Motor neuron (in vitro differentiated cells): ENCODE measurements at regions not wholly inside any gene's neighbourhood (a gene's known extent, or its start where the extent isn't known, plus 50 kb on each side); places are given as distances from the start of the nearest gene placed in this dataset.

Source experiments
- ATAC-seq, 8 experiments: fragments of 200-7000 bp; cut with Tn5 transposase; replicated peaks in 6 of 8; 2 replicates each; pipeline ENCODE4 v1.8.0; 2021; ENCODE audit warnings: mild to moderate bottlenecking in 8 of 8, moderate library complexity in 8 of 8
- H3K27ac ChIP-seq, 2 donors: fragments of 250-450 bp; sonication (Bioruptor Pico); 2 replicates each; pipeline ENCODE4 v1.9.0; 2021; ENCODE audit warnings: antibody characterized with exemption in 2 of 2, mild to moderate bottlenecking in 2 of 2, moderate library complexity in 1 of 2
- H3K4me1 ChIP-seq, 2 donors: fragments of 250-450 bp; sonication (Bioruptor Pico); replicated peaks in 1 of 2; 2 replicates each; pipeline ENCODE4 v1.6.1; 2021; ENCODE audit warnings: antibody characterized with exemption in 2 of 2, mild to moderate bottlenecking in 2 of 2, moderate library complexity in 1 of 2
- H3K4me3 ChIP-seq, 5 donors: fragments of 250-450 bp; sonication (Bioruptor Pico); 2 replicates each; pipeline ENCODE4 v1.9.0; 2021; ENCODE audit warnings: antibody characterized with exemption in 5 of 5, mild to moderate bottlenecking in 5 of 5, moderate library complexity in 4 of 5
- WGBS, 10 experiments: fragments of 450-650 bp; shearing (Covaris generic); methylation state at CpG; one replicate each; pipeline ENCODE4 v1.0.0; 2022; 5-methylcytosine and 5-hydroxymethylcytosine counted together
- in situ Hi-C, 9 experiments: fragments of 400-800 bp; cut with MboI; loops; one replicate each; pipeline ENCODE4 v1.15.0; 2021; ENCODE audit warnings: low sequenced_read_pairs in 9 of 9, low pct_unique_long_range_greater_than_20kb in 2 of 9; ENCODE audit not compliant: unreplicated experiment in 9 of 9

- 6 to 100% (median 87%) methylated on average over 1 to 2 of the region's 2 CpGs for WGBS, 10 experiments
- Histone ChIP-seq H3K4me1 (no peaks in the 10 kb centered on the region), H3K4me3 (no peak overlapping the region), H3K27ac (no peak overlapping the region)
- in situ Hi-C loops = loop anchor here in 3 of 9 experiments (10.0 to 25.0 kb wide), 3 partner anchors 241 to 341 kb away; partner anchors contain the start of gene CABLES1 (in 3 of the 3)
- ATAC-seq = peak in 2 of 8 experiments; percentile 64 to 66
Observed at GRCh38 chr18:23378302-23378686, 74.8 kb upstream of the RIOK3 start.

- H3K4me1 ChIP-seq = no peaks in the 10 kb centered on the region
- H3K4me3 ChIP-seq = no peak overlapping the region
- WGBS, 10 experiments = 80 to 100% (median 94%) methylated on average over 1 to 11 of the region's 11 CpGs
- no peak for ATAC-seq
- no peak overlapping the region for H3K27ac ChIP-seq
- in situ Hi-C loops = loop anchor here in 4 of 9 experiments (10.0 to 25.0 kb wide), 3 partner anchors 243 to 343 kb away; partner anchors contain the start of gene CABLES1 (in 3 of the 4)
Observed at GRCh38 chr18:23380001-23380550, 73.0 kb upstream of the RIOK3 start.

DNA sequence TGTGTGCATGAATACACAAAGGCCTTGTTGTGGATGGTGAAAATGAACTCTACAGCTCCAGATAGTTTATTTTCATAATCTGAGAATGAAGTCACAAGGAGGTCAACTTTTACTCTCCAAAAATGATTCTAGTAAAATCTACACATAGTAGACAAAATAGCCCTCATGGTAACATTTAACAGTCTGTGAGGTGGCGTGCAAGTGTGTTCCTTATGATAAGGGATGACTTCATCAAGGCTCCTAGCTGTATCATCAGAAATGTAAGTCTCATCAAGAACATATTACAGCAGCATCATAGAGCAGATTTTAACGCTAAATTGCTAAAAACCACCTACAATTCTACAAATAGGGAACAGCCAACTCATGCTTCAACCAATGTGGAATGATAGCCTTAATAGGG is 72.3 kb upstream of the RIOK3 start:
- in situ Hi-C loops = loop anchor here in 4 of 9 experiments (10.0 to 25.0 kb wide), 3 partner anchors 244 to 344 kb away; partner anchors contain the start of gene CABLES1 (in 3 of the 4)
- WGBS, 10 experiments = 64 to 100% (median 100%) methylated on average over 1 to 2 of the region's 2 CpGs; no CpG with 5 or more reads in 3 of the 10 experiments
- Histone ChIP-seq H3K27ac (no peak overlapping the region), H3K4me3 (no peak overlapping the region), H3K4me1 (no peaks in the 10 kb centered on the region)
- peak in 1 of 8 experiments; percentile 59 for ATAC-seq

- in situ Hi-C loops = loop anchor here in 4 of 9 experiments (10.0 to 25.0 kb wide), 3 partner anchors 246 to 346 kb away; partner anchors contain the start of gene CABLES1 (in 3 of the 4)
- no peak overlapping the region for H3K4me3 ChIP-seq
- 40 to 100% (median 96%) methylated on average over 1 to 4 of the region's 7 CpGs; no CpG with 5 or more reads in 5 of the 10 experiments for WGBS, 10 experiments
- peak in 2 of 8 experiments; percentile 37 to 66 for ATAC-seq
- no peaks in the 10 kb centered on the region for H3K4me1 ChIP-seq
- H3K27ac ChIP-seq = no peak overlapping the region
Observed at GRCh38 chr18:23383494-23383893, 69.6 kb upstream of the RIOK3 start.

GRCh38 chr18:23384778-23385736 is 68.0 kb upstream of the RIOK3 start:
- no peak overlapping the region for H3K27ac ChIP-seq
- in situ Hi-C loops = loop anchor here in 4 of 9 experiments (10.0 to 25.0 kb wide), 3 partner anchors 248 to 348 kb away; partner anchors contain the start of gene CABLES1 (in 3 of the 4)
- H3K4me3 ChIP-seq = no peak overlapping the region
- H3K4me1 ChIP-seq = no peaks in the 10 kb centered on the region
- no peak for ATAC-seq
- 75 to 100% (median 91%) methylated on average over 1 to 13 of the region's 13 CpGs for WGBS, 10 experiments

DNA sequence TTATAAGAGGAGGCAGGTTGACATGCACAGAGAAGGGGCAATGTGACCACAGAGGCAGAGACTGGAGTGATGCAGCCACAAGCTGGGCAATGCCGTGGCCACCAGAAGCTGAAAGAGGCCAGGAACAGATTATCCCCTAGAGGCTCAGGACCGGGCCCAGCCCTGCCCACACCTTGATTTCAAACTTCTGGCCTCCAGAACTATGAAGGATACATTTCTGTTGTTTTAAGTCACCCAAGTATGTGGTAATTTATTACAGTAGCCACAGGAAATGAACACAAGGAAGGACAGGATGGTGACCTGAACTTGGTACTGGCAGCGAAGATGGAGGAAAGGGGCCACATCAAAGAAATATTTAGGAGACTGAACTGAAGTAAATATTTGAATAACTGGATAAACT is 66.8 kb upstream of the RIOK3 start:
- ATAC-seq = no peak
- 76 to 100% (median 82%) methylated on average over 1 to 3 of the region's 3 CpGs; no CpG with 5 or more reads in 1 of the 10 experiments for WGBS, 10 experiments
- Histone ChIP-seq H3K4me1 (no peaks in the 10 kb centered on the region), H3K27ac (no peak overlapping the region), H3K4me3 (no peak overlapping the region)
- in situ Hi-C loops = loop anchor here in 4 of 9 experiments (10.0 to 25.0 kb wide), 3 partner anchors 249 to 349 kb away; partner anchors contain the start of gene CABLES1 (in 3 of the 4)

DNA sequence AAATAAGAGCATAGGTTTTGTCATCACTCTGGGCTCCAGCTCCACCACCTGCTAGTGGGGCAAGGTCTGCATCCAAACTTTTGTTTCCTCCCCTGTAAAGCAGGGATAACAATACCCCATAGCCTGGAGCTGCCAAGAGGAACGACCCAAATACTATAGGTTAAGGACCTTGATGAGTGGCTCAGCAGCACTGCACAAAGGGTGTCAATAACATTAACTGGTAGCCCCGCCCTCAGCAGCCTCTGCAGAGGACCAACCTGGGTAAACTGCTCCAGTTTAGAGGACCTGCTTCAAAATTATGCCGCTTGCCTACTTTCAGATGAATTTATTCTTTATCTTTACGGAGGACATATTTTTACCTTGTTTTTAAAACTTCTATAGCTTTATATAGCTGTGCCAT is 65.8 kb upstream of the RIOK3 start:
- Histone ChIP-seq H3K4me3 (no peak overlapping the region), H3K27ac (no peak overlapping the region), H3K4me1 (no peaks in the 10 kb centered on the region)
- in situ Hi-C loops = loop anchor here in 4 of 9 experiments (10.0 to 25.0 kb wide), 3 partner anchors 250 to 350 kb away; partner anchors contain the start of gene CABLES1 (in 3 of the 4)
- 25 to 100% (median 90%) methylated on average over 2 to 4 of the region's 4 CpGs for WGBS, 10 experiments
- no peak for ATAC-seq

- H3K27ac ChIP-seq = no peak overlapping the region
- no peaks in the 10 kb centered on the region for H3K4me1 ChIP-seq
- in situ Hi-C loops = loop anchor here in 4 of 9 experiments (10.0 to 25.0 kb wide), 3 partner anchors 251 to 351 kb away; partner anchors contain the start of gene CABLES1 (in 3 of the 4)
- WGBS, 10 experiments = 60 to 100% (median 100%) methylated on average over 1 to 4 of the region's 4 CpGs; no CpG with 5 or more reads in 3 of the 10 experiments
- no peak overlapping the region for H3K4me3 ChIP-seq
- no peak for ATAC-seq
Observed at GRCh38 chr18:23388357-23388756, 64.7 kb upstream of the RIOK3 start.

DNA sequence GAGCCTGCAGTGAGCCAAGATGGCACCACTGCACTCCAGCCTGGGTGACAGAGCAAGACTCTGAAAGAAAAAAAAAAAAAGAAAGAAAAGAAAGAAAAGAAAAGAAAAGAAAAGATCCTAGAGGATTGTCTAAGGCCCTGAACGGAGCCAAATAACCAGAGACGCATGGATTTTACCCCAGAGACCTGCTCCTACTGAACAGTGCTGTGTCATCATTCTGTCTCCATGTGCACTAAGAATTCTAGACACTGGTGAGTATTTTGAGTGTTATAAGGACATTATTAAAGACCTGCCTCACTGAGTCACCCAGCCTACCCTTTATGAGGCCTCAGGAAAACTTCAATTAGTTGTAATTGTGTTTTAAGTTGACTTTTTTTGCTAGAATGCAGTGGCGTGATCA is 61.9 kb upstream of the RIOK3 start:
- no peak for ATAC-seq
- H3K4me3 ChIP-seq = no peak overlapping the region
- WGBS, 10 experiments = 80 to 100% (median 100%) methylated on average over 1 to 3 of the region's 3 CpGs; no CpG with 5 or more reads in 2 of the 10 experiments
- peaks cover 0 to 3% of the 10 kb centered on the region in 2 donors for H3K4me1 ChIP-seq
- in situ Hi-C loops = loop anchor here in 3 of 9 experiments (25.0 kb wide), 2 partner anchors 254 to 354 kb away; partner anchors contain the start of gene CABLES1 (in 2 of the 3)
- H3K27ac ChIP-seq = no peak overlapping the region

DNA sequence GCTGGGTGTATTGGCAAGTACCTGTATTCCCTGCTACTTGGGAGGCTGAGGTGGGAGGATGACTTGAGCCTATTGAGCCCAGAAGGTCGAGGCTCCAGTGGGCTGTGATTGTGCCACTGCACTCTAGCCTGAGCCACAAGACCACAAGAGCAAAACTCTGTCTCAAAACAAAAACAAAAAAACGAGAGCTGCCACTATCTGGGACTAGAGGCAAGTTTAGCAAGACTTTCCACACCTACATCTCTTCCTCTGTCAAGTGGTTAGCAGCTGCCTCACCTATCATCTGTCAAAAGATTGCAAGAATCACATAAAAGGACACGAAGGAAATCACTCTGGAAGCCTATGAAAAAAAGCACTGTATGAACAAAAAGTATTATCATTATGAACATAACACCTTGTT is 55.2 kb upstream of the RIOK3 start:
- Histone ChIP-seq H3K27ac (no peak overlapping the region), H3K4me1 (peaks cover 10 to 16% of the 10 kb centered on the region in 2 donors), H3K4me3 (no peak overlapping the region)
- in situ Hi-C loops = loop anchor here in 3 of 9 experiments (25.0 kb wide), 2 partner anchors 261 to 361 kb away; partner anchors contain the start of gene CABLES1 (in 2 of the 3)
- 61 to 100% (median 78%) methylated on average over 1 to 3 of the region's 3 CpGs; no CpG with 5 or more reads in 5 of the 10 experiments for WGBS, 10 experiments
- ATAC-seq = no peak

GRCh38 chr18:23398401-23398800 is 54.7 kb upstream of the RIOK3 start:
- peak in 2 of 8 experiments; percentile 25 to 28 for ATAC-seq
- Histone ChIP-seq H3K4me3 (no peak overlapping the region), H3K27ac (no peak overlapping the region), H3K4me1 (peaks cover 10 to 16% of the 10 kb centered on the region in 2 donors)
- 0 to 100% (median 82%) methylated on average over 2 to 4 of the region's 4 CpGs; no CpG with 5 or more reads in 5 of the 10 experiments for WGBS, 10 experiments
- in situ Hi-C loops = loop anchor here in 3 of 9 experiments (25.0 kb wide), 2 partner anchors 261 to 361 kb away; partner anchors contain the start of gene CABLES1 (in 2 of the 3)

GRCh38 chr18:23399067-23399466 is 54.0 kb upstream of the RIOK3 start:
- Histone ChIP-seq H3K4me1 (peaks cover 10 to 16% of the 10 kb centered on the region in 2 donors), H3K27ac (no peak overlapping the region), H3K4me3 (no peak overlapping the region)
- in situ Hi-C loops = loop anchor here in 3 of 9 experiments (25.0 kb wide), 2 partner anchors 262 to 362 kb away; partner anchors contain the start of gene CABLES1 (in 2 of the 3)
- peak in 2 of 8 experiments; percentile 46 to 57 for ATAC-seq
- WGBS, 10 experiments = 20 to 100% (median 73%) methylated on average over 1 to 5 of the region's 5 CpGs; no CpG with 5 or more reads in 2 of the 10 experiments
